Liver (tissue), 3 donors: ENCODE measurements at regions not wholly inside any gene's neighbourhood (a gene's known extent, or its start where the extent isn't known, plus 50 kb on each side); places are given as distances from the start of the nearest gene placed in this dataset.
"Not testable (repeated sequence)": the region's sequence is repeated elsewhere in the genome, so short reads cannot be mapped to it uniquely, and the experiment has no call there.

Experiments
- ATF3 ChIP-seq: IDR thresholded peaks from 2 replicates; pipeline ENCODE4 v1.6.1; 2016; ENCODE audit warnings: antibody characterized with exemption
- CTCF ChIP-seq: fragments of 150-350 bp; IDR thresholded peaks from 2 replicates; pipeline ENCODE4 v1.5.1; 2017; ENCODE audit warnings: improper control_type of control experiment, low read depth, low read length; ENCODE audit not compliant: missing input control
- EGR1 ChIP-seq, 2 donors: IDR thresholded peaks; 2 replicates each; pipeline ENCODE4 v1.6.1; 2016 to 2018; ENCODE audit warnings: antibody characterized with exemption in 2 of 2, low read depth in 2 of 2
- FOXA1 ChIP-seq: IDR thresholded peaks from 2 replicates; pipeline ENCODE4 v1.6.1; 2016; ENCODE audit warnings: antibody characterized with exemption
- GABPA ChIP-seq, 2 donors: IDR thresholded peaks in 1 of 2; conservative IDR thresholded peaks in 1 of 2; 2 replicates each; pipeline ENCODE4 v1.6.1; 2016; ENCODE audit warnings: antibody characterized with exemption in 2 of 2, mild to moderate bottlenecking in 1 of 2, moderate library complexity in 1 of 2
- HNF4G ChIP-seq: IDR thresholded peaks from 2 replicates; pipeline ENCODE4 v1.6.1; 2016; ENCODE audit warnings: antibody characterized with exemption
- JUND ChIP-seq, 2 donors: IDR thresholded peaks; 2 replicates each; pipeline ENCODE4 v1.6.1; 2016; ENCODE audit warnings: antibody characterized with exemption in 2 of 2
- MAX ChIP-seq: IDR thresholded peaks from 2 replicates; pipeline ENCODE4 v1.6.1; 2016; ENCODE audit warnings: antibody characterized with exemption
- RAD21 ChIP-seq, 2 donors: IDR thresholded peaks; 2 replicates each; pipeline ENCODE4 v1.6.1; 2016; ENCODE audit warnings: antibody characterized with exemption in 2 of 2, mild to moderate bottlenecking in 2 of 2
- REST ChIP-seq: IDR thresholded peaks from 2 replicates; pipeline ENCODE4 v1.6.1; 2016; ENCODE audit warnings: antibody characterized with exemption, mild to moderate bottlenecking
- SP1 ChIP-seq: IDR thresholded peaks from 2 replicates; pipeline ENCODE4 v1.6.1; 2018; ENCODE audit warnings: antibody characterized with exemption, mild to moderate bottlenecking
- TAF1 ChIP-seq: conservative IDR thresholded peaks from 2 replicates; pipeline ENCODE4 v1.6.1; 2016; ENCODE audit warnings: antibody characterized with exemption, mild to moderate bottlenecking
- YY1 ChIP-seq: IDR thresholded peaks from 2 replicates; pipeline ENCODE4 v1.6.1; 2016; ENCODE audit warnings: antibody characterized with exemption, mild to moderate bottlenecking
- donor health status: healthy.
- donor health status: healthy.

GRCh38 chr13:103457050-103457449 is 390.8 kb upstream of the SLC10A2 start:
- TF ChIP-seq TAF1; MAX; CTCF; FOXA1; RAD21 (IDR thresholded peaks at IDR 0.05); REST; JUND (IDR thresholded peaks at IDR 0.05); GABPA (IDR thresholded peaks at IDR 0.05 in 1 of 2, conservative IDR thresholded peaks at IDR 0.05 in 1 of 2); SP1; EGR1 (IDR thresholded peaks at IDR 0.05; ENCODE audit: low read depth in 2 of 2); HNF4G; YY1; ATF3: not testable (repeated sequence)
